Nephron (organoid): ENCODE measurements at regions not wholly inside any gene's neighbourhood (a gene's known extent, or its start where the extent isn't known, plus 50 kb on each side); places are given as distances from the start of the nearest gene placed in this dataset.
A peak's percentile ranks its signal among the peaks of the same experiment; 100 is the strongest.

Experiments
- H3K27ac Mint-ChIP-seq, 3 experiments: 2 replicates each; pipeline ENCODE4 v1.8.0; 2020; ENCODE audit warnings: mixed read lengths in 3 of 3, mild to moderate bottlenecking in 2 of 3, moderate library complexity in 1 of 3
- H3K27me3 Mint-ChIP-seq: 2 replicates; pipeline ENCODE4 v1.8.0; 2021; ENCODE audit warnings: low read depth, mild to moderate bottlenecking, moderate library complexity, mixed read lengths
- H3K36me3 Mint-ChIP-seq: 2 replicates; pipeline ENCODE4 v1.8.0; 2020; ENCODE audit warnings: low read depth, mixed read lengths
- H3K4me1 Mint-ChIP-seq: 2 replicates; pipeline ENCODE4 v1.8.0; 2020; ENCODE audit warnings: mixed read lengths
- H3K4me3 Mint-ChIP-seq, 3 experiments: 2 replicates each; pipeline ENCODE4 v1.8.0; 2020; ENCODE audit warnings: mild to moderate bottlenecking in 3 of 3, mixed read lengths in 3 of 3, moderate library complexity in 2 of 3
- H3K9me3 Mint-ChIP-seq: 2 replicates; pipeline ENCODE4 v1.8.0; 2020; ENCODE audit warnings: mixed read lengths
- CTCF ChIP-seq, 3 experiments: fragments of 200-600 bp; sonication (generic); IDR thresholded peaks; one replicate each; pipeline ENCODE4 v1.5.0; 2021; ENCODE audit warnings: antibody characterized with exemption in 3 of 3; ENCODE audit not compliant: unreplicated experiment in 3 of 3

GRCh38 chr3:35502699-35503098 lies 136.6 kb upstream of the ARPP21 start:
- H3K27me3 Mint-ChIP-seq, result peaks cover 7% of the 10 kb centered on the region

GRCh38 chr3:35505181-35505580 lies 134.1 kb upstream of the ARPP21 start:
- Mint-ChIP-seq H3K4me3 (no peak overlapping the region), H3K4me1 (peaks cover 33% of the 10 kb centered on the region), H3K36me3 (no peaks in the 10 kb centered on the region), H3K9me3 (peaks cover 14% of the 10 kb centered on the region), H3K27ac (peak overlapping the region; percentile 61 to 91 (median 86)), H3K27me3 (peaks cover 10% of the 10 kb centered on the region)
- no peak for TF ChIP-seq CTCF (IDR thresholded peaks at IDR 0.05; ENCODE audit: unreplicated experiment in 3 of 3)

More at GRCh38 chr3:35502699-35503098, 136.6 kb upstream of the ARPP21 start:
- Mint-ChIP-seq H3K9me3 (peaks cover 17% of the 10 kb centered on the region), H3K4me1 (peaks cover 33% of the 10 kb centered on the region), H3K4me3 (no peak overlapping the region), H3K27ac (peak overlapping the region in 1 of 3 experiments; percentile 38), H3K36me3 (peaks cover 3% of the 10 kb centered on the region)
- no peak for TF ChIP-seq CTCF (IDR thresholded peaks at IDR 0.05; ENCODE audit: unreplicated experiment in 3 of 3)

GRCh38 chr3:35505772-35506171 lies 133.6 kb upstream of the ARPP21 start:
- Mint-ChIP-seq H3K4me1 (peaks cover 28% of the 10 kb centered on the region), H3K4me3 (no peak overlapping the region), H3K27me3 (peaks cover 10% of the 10 kb centered on the region), H3K9me3 (peaks cover 17% of the 10 kb centered on the region), H3K27ac (peak overlapping the region in 2 of 3 experiments; percentile 49 to 91), H3K36me3 (no peaks in the 10 kb centered on the region)
- TF ChIP-seq CTCF (IDR thresholded peaks at IDR 0.05; ENCODE audit: unreplicated experiment in 3 of 3), result no peak

GRCh38 chr3:35519936-35520335 lies 119.4 kb upstream of the ARPP21 start:
- TF ChIP-seq CTCF (IDR thresholded peaks at IDR 0.05; ENCODE audit: unreplicated experiment in 3 of 3), result no peak
- no peaks in the 10 kb centered on the region for H3K27me3 Mint-ChIP-seq
- H3K9me3 Mint-ChIP-seq, result peaks cover 13% of the 10 kb centered on the region
- peaks cover 10% of the 10 kb centered on the region for H3K4me1 Mint-ChIP-seq
- H3K36me3 Mint-ChIP-seq, result no peaks in the 10 kb centered on the region
- H3K4me3 Mint-ChIP-seq, result no peak overlapping the region
- H3K27ac Mint-ChIP-seq, result peak overlapping the region in 2 of 3 experiments; percentile 7 to 32

GRCh38 chr3:35521196-35521595 lies 118.1 kb upstream of the ARPP21 start:
- peaks cover 11% of the 10 kb centered on the region for H3K4me1 Mint-ChIP-seq

More at GRCh38 chr3:35521196-35521595, 118.1 kb upstream of the ARPP21 start:
- Mint-ChIP-seq H3K27ac (peak overlapping the region in 1 of 3 experiments; percentile 11), H3K36me3 (no peaks in the 10 kb centered on the region), H3K4me3 (no peak overlapping the region), H3K27me3 (no peaks in the 10 kb centered on the region), H3K9me3 (peaks cover 13% of the 10 kb centered on the region)
- TF ChIP-seq CTCF (IDR thresholded peaks at IDR 0.05; ENCODE audit: unreplicated experiment in 3 of 3), result no peak
